SK-N-SH (cell line): ENCODE measurements at regions not wholly inside any gene's neighbourhood (a gene's known extent, or its start where the extent isn't known, plus 50 kb on each side); places are given as distances from the start of the nearest gene placed in this dataset.
"Not testable (repeated sequence)": the region's sequence is repeated elsewhere in the genome, so short reads cannot be mapped to it uniquely, and the experiment has no call there.

ENCODE experiments used
- MXI1 ChIP-seq: IDR thresholded peaks from 2 replicates; pipeline ENCODE4 v1.6.1; 2012; ENCODE audit warnings: mild to moderate bottlenecking, low read depth, low read length, improper control_type of control experiment
- POLR2AphosphoS5 ChIP-seq: IDR thresholded peaks from 2 replicates; pipeline ENCODE4 v1.6.1; 2012; ENCODE audit warnings: low read depth, low read length
- TF ChIP-seq, protein P1 (sequence below): IDR thresholded peaks from 2 replicates; pipeline ENCODE4 v1.4.0; 2012; ENCODE audit warnings: low read depth
- TF ChIP-seq, protein P2 (sequence below): fragments of 200-600 bp; sonication (generic); IDR thresholded peaks from 2 replicates; pipeline ENCODE4 v1.6.1; 2017; ENCODE audit warnings: antibody characterized with exemption, mild to moderate bottlenecking, moderate library complexity

DNA sequence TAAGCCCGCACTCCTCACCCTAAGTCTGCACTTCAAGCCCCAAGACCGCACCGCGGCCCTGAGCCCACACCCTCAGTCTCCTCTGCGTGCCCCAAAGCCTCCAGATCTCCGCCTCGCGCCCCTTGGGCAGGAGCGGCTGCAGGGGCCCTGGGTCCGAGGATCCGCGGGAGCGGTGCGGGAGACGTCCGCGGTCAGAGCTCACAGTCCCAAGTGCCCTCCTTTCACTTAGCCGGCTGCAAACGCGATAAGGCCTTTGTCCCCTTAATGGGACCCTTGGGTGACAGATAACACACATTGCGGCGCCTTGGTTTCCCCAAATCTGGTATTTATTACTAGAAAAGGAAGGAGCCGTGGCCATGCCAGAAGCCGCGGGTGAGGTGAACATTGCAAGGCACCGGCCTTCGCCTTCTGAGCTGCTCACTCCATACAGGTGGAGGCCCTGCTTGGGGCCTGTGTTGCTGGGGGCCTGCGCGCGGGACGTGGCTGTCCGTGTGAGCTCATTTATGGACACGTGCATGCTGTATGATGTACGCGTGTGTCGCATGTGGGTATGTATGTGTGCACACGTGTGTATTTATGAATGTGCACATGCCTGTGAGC, 178.9 kb downstream of the OR4M2 start:
- TF ChIP-seq, protein P1, sequence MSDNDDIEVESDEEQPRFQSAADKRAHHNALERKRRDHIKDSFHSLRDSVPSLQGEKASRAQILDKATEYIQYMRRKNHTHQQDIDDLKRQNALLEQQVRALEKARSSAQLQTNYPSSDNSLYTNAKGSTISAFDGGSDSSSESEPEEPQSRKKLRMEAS, result not testable (repeated sequence)
- not testable (repeated sequence) for TF ChIP-seq MXI1, POLR2AphosphoS5
- TF ChIP-seq, protein P2, sequence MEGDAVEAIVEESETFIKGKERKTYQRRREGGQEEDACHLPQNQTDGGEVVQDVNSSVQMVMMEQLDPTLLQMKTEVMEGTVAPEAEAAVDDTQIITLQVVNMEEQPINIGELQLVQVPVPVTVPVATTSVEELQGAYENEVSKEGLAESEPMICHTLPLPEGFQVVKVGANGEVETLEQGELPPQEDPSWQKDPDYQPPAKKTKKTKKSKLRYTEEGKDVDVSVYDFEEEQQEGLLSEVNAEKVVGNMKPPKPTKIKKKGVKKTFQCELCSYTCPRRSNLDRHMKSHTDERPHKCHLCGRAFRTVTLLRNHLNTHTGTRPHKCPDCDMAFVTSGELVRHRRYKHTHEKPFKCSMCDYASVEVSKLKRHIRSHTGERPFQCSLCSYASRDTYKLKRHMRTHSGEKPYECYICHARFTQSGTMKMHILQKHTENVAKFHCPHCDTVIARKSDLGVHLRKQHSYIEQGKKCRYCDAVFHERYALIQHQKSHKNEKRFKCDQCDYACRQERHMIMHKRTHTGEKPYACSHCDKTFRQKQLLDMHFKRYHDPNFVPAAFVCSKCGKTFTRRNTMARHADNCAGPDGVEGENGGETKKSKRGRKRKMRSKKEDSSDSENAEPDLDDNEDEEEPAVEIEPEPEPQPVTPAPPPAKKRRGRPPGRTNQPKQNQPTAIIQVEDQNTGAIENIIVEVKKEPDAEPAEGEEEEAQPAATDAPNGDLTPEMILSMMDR, result not testable (repeated sequence)
